IPS-15b (cell line): ENCODE measurements at regions not wholly inside any gene's neighbourhood (a gene's known extent, or its start where the extent isn't known, plus 50 kb on each side); places are given as distances from the start of the nearest gene placed in this dataset.

ENCODE experiments used
- H3K27me3 ChIP-seq: one replicate; pipeline ENCODE4 v1.6.1; 2013; ENCODE audit warnings: low read length; ENCODE audit not compliant: control insufficient read depth, insufficient read depth
- H3K36me3 ChIP-seq: one replicate; pipeline ENCODE4 v1.6.1; 2013; ENCODE audit warnings: low read length; ENCODE audit not compliant: control insufficient read depth, insufficient read depth
- H3K4me1 ChIP-seq: one replicate; pipeline ENCODE4 v1.6.1; 2013; ENCODE audit warnings: mild to moderate bottlenecking, low read length; ENCODE audit not compliant: control insufficient read depth, insufficient read depth
- H3K4me3 ChIP-seq: one replicate; pipeline ENCODE4 v1.5.1; 2013; ENCODE audit warnings: low read depth, low read length
- H3K9ac ChIP-seq: one replicate; pipeline ENCODE4 v1.6.1; 2013; ENCODE audit warnings: low read depth, mild to moderate bottlenecking, low read length
- H3K9me3 ChIP-seq: one replicate; pipeline ENCODE4 v1.6.1; 2013; ENCODE audit warnings: mild to moderate bottlenecking, low read length; ENCODE audit not compliant: control insufficient read depth, insufficient read depth

- no peaks in the 10 kb centered on the region for H3K27me3 ChIP-seq
- H3K9me3 ChIP-seq, result no peaks in the 10 kb centered on the region
- H3K9ac ChIP-seq, result no peak overlapping the region
- no peaks in the 10 kb centered on the region for H3K36me3 ChIP-seq
- H3K4me1 ChIP-seq, result no peaks in the 10 kb centered on the region
- H3K4me3 ChIP-seq, result no peak overlapping the region
These were observed 504.2 kb upstream of the PSMD7 start for GRCh38 chr16:73792199-73793020.

- Histone ChIP-seq H3K4me1 (no peaks in the 10 kb centered on the region), H3K27me3 (no peaks in the 10 kb centered on the region), H3K4me3 (no peak overlapping the region), H3K9ac (no peak overlapping the region), H3K9me3 (no peaks in the 10 kb centered on the region), H3K36me3 (no peaks in the 10 kb centered on the region)
These were observed 515.3 kb upstream of the PSMD7 start for GRCh38 chr16:73781297-73781696.

DNA sequence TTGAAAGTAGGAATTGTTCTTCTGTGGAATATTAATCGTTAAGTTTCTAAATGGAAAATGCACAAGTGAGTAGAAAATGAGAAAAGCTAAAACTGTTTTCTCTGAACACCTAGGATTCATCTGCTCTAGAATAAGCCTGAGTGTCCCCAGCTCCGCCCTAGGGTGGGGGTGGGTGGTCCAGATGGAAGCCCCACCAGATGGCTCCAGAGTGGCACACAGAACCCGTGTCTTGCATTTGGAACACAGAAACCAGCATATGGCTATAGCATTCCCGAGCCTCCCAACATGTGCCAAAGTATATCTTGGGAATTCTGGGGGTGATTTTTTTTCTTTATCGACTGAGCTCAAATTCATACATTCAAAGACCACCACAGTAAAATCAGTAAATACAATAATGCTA lies 517.7 kb upstream of the PSMD7 start:
- Histone ChIP-seq H3K9ac (no peak overlapping the region), H3K36me3 (no peaks in the 10 kb centered on the region), H3K4me1 (no peaks in the 10 kb centered on the region), H3K9me3 (no peaks in the 10 kb centered on the region), H3K4me3 (no peak overlapping the region), H3K27me3 (no peaks in the 10 kb centered on the region)

GRCh38 chr16:73775841-73776388 lies 520.7 kb upstream of the PSMD7 start:
- H3K9ac ChIP-seq, result no peak overlapping the region
- no peaks in the 10 kb centered on the region for H3K27me3 ChIP-seq
- H3K9me3 ChIP-seq, result no peaks in the 10 kb centered on the region
- H3K4me1 ChIP-seq, result no peaks in the 10 kb centered on the region
- H3K36me3 ChIP-seq, result no peaks in the 10 kb centered on the region
- H3K4me3 ChIP-seq, result no peak overlapping the region

DNA sequence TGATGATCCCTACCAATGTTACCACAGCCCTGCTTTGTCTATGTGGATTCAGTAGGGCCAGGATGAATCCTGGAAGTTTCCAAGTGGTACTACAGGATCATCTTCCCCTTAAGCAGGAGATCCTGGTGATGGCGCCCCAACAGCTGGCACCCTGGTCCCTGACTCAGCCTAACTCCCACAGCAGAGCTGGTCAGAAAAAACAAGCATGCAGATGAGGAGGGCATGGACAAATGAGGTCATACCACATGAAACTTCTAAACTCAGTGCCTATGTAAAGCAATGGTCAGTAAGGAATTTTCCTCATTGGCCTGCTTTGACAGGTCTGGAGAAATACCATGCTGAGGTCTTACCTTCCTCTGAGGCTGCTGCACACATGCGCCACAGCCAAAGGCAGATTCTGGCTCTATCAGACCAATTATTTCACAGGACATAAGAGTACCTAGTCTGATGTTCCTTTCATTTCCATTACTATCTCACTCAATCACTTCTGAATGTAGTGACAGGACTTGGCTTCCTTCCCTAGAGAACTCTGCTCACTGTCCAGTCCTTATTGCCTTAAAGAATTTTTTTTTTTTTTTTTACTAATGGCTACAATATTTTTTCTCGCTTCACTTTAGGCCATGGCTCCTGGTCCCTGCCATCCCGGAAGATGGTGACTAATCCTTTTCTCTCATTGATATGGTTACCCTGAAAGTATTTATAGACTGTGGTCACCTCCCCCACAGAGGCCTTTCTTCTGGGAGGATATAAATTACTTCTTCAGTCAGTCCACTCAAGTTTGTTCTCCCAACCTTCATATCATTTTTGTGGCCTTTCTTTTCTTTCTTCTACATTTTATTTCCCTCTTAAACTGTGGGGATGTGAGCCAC lies 525.2 kb upstream of the PSMD7 start:
- H3K4me3 ChIP-seq, result no peak overlapping the region
- no peaks in the 10 kb centered on the region for H3K27me3 ChIP-seq
- H3K4me1 ChIP-seq, result no peaks in the 10 kb centered on the region
- no peaks in the 10 kb centered on the region for H3K36me3 ChIP-seq
- H3K9ac ChIP-seq, result no peak overlapping the region
- no peaks in the 10 kb centered on the region for H3K9me3 ChIP-seq

DNA sequence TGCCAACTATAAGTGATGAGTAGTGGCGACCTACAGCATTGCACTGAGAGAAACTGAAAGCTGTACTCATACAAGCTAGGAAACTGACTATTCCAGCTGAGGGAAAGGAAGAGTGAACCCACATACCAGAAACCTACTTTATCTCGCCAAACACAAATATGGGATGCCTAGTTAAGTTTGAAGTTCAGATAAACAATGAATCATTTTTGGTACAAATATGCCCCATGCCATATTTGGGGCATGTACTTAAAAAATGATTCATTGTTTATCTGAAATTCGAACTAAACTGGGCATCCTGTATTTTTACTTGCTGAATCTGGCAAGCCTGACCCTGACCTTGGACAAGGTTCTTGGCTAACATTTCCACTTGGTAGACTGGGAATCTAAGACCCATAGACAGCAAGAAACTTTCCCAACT lies 527.8 kb upstream of the PSMD7 start:
- H3K4me1 ChIP-seq, result no peaks in the 10 kb centered on the region
- H3K9ac ChIP-seq, result no peak overlapping the region
- H3K27me3 ChIP-seq, result no peaks in the 10 kb centered on the region
- H3K36me3 ChIP-seq, result no peaks in the 10 kb centered on the region
- no peak overlapping the region for H3K4me3 ChIP-seq
- H3K9me3 ChIP-seq, result no peaks in the 10 kb centered on the region

DNA sequence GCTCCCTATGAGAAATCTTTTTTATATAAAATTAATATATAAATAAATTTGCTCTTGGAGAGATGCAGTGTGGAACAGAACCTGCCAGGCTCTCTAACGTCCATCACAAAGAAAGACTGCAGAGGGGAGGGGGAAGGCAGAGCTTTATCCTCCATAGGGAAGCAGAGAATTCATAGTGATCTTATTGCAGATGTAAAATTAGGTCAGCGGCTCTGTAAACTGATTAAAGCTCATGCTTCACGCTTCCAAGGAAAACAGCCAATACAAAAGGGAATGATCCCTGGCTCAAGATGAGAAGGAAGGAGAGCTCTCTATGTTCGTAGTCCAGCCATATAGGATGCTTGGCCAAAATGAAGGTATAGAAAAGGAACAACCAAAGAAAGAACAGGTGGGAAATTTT lies 532.3 kb upstream of the PSMD7 start:
- Histone ChIP-seq H3K36me3 (no peaks in the 10 kb centered on the region), H3K27me3 (no peaks in the 10 kb centered on the region), H3K9me3 (no peaks in the 10 kb centered on the region), H3K4me1 (no peaks in the 10 kb centered on the region), H3K4me3 (no peak overlapping the region), H3K9ac (no peak overlapping the region)

DNA sequence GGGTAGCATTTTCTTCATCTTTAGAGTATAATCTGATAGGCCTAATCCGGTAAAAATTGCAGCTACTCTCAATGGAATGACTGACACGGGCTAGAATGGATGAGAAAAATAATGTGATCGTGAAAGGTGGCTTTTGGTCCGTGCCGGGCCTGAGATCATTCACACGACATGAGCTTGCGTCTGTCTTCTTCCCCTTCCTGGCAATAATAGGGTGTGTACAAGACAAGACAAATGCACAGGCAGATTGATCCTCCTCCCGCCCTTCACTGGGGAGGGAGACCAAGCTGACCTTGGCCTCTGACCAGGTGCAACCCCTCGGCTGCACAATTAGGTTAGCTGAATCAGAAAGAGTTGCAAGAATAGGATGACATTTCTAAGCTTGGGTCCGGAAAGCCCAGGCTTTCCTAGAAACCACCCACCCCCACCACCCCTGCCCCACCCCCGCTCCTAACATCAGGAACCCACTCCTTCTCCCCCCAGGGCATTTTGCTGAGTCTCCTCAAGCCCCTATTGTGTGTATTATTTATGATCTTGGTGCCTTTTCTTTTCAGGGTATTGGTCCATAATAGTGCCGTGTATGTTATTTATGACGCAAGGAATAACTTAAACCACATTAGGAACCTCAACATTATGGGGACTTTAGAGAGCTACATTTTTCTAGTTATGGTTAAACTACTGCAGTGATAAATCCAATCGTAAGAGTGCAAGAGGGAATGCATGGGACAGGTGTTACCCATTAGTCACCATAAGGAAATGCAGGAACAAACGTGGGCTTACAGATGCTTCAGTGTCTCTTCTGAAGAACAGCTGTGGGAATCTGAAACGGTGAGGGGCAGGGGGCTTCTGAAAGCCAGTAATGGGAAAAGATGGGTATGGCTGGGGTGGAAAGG lies 540.1 kb upstream of the PSMD7 start:
- H3K4me1 ChIP-seq, result no peaks in the 10 kb centered on the region
- H3K9me3 ChIP-seq, result no peaks in the 10 kb centered on the region
- no peak overlapping the region for H3K4me3 ChIP-seq
- H3K36me3 ChIP-seq, result no peaks in the 10 kb centered on the region
- H3K9ac ChIP-seq, result no peak overlapping the region
- H3K27me3 ChIP-seq, result no peaks in the 10 kb centered on the region

GRCh38 chr16:73753931-73754330 lies 542.7 kb upstream of the PSMD7 start:
- H3K27me3 ChIP-seq, result no peaks in the 10 kb centered on the region
- no peak overlapping the region for H3K9ac ChIP-seq
- no peaks in the 10 kb centered on the region for H3K9me3 ChIP-seq
- H3K4me3 ChIP-seq, result no peak overlapping the region
- no peaks in the 10 kb centered on the region for H3K36me3 ChIP-seq
- H3K4me1 ChIP-seq, result no peaks in the 10 kb centered on the region

GRCh38 chr16:73750639-73751038 lies 546.0 kb upstream of the PSMD7 start:
- Histone ChIP-seq H3K27me3 (no peaks in the 10 kb centered on the region), H3K9me3 (no peaks in the 10 kb centered on the region), H3K4me1 (no peaks in the 10 kb centered on the region), H3K4me3 (no peak overlapping the region), H3K9ac (no peak overlapping the region), H3K36me3 (no peaks in the 10 kb centered on the region)

GRCh38 chr16:73747328-73747727 lies 549.3 kb upstream of the PSMD7 start:
- Histone ChIP-seq H3K9me3 (no peaks in the 10 kb centered on the region), H3K36me3 (no peaks in the 10 kb centered on the region), H3K9ac (no peak overlapping the region), H3K4me1 (no peaks in the 10 kb centered on the region), H3K27me3 (no peaks in the 10 kb centered on the region), H3K4me3 (no peak overlapping the region)
